Naive thymus-derived CD8-positive, alpha-beta T cell (primary cell): ENCODE measurements at regions not wholly inside any gene's neighbourhood (a gene's known extent, or its start where the extent isn't known, plus 50 kb on each side); places are given as distances from the start of the nearest gene placed in this dataset.

Source experiments
- ATAC-seq, 2 donors: fragments of 150-1000 bp; cut with Tn5 transposase in 1 of 2; sonication (Bioruptor Pico), chemical (Tn5 transposase) in 1 of 2; 1 replicate in 1 of 2; 2 replicates in 1 of 2; pipeline ENCODE4 v1.10.0; 2021; ENCODE audit warnings: mild to moderate bottlenecking in 2 of 2, moderate library complexity in 2 of 2
- POLR2A ChIA-PET: fragments of 350-600 bp; sonication (Branson Sonifier 250); formaldehyde crosslinking; loops from one replicate; lab custom pipeline; 2021; ENCODE audit warnings: antibody characterized with exemption; lab: Charles Lee
- DNase-seq, 10 donors: peaks; one replicate each; pipeline versions ENCODE4 v3.0.0 to v3.0.0-alpha.2; 2020 to 2022
- H3K27ac Mint-ChIP-seq, 10 donors: one replicate each; pipeline ENCODE4 v1.8.0; 2020 to 2022; ENCODE audit warnings: mild to moderate bottlenecking in 10 of 10, mixed read lengths in 10 of 10, moderate library complexity in 4 of 10, inconsistent platforms in 1 of 10
- H3K27me3 Mint-ChIP-seq, 5 donors: one replicate each; pipeline ENCODE4 v1.8.0; 2021 to 2022; ENCODE audit warnings: mixed read lengths in 5 of 5
- H3K36me3 Mint-ChIP-seq, 3 donors: one replicate each; pipeline ENCODE4 v1.8.0; 2020 to 2022; ENCODE audit warnings: mixed read lengths in 3 of 3, mild to moderate bottlenecking in 2 of 3, inconsistent platforms in 1 of 3
- H3K4me1 Mint-ChIP-seq, 4 donors: one replicate each; pipeline ENCODE4 v1.8.0; 2021 to 2022; ENCODE audit warnings: mixed read lengths in 4 of 4
- H3K4me3 Mint-ChIP-seq, 10 donors: one replicate each; pipeline ENCODE4 v1.8.0; 2020 to 2022; ENCODE audit warnings: mild to moderate bottlenecking in 10 of 10, mixed read lengths in 10 of 10, moderate library complexity in 6 of 10, inconsistent platforms in 1 of 10
- H3K9me3 Mint-ChIP-seq, 9 donors: one replicate each; pipeline ENCODE4 v1.8.0; 2020 to 2022; ENCODE audit warnings: mixed read lengths in 9 of 9, mild to moderate bottlenecking in 3 of 9, inconsistent platforms in 1 of 9, moderate library complexity in 1 of 9

DNA sequence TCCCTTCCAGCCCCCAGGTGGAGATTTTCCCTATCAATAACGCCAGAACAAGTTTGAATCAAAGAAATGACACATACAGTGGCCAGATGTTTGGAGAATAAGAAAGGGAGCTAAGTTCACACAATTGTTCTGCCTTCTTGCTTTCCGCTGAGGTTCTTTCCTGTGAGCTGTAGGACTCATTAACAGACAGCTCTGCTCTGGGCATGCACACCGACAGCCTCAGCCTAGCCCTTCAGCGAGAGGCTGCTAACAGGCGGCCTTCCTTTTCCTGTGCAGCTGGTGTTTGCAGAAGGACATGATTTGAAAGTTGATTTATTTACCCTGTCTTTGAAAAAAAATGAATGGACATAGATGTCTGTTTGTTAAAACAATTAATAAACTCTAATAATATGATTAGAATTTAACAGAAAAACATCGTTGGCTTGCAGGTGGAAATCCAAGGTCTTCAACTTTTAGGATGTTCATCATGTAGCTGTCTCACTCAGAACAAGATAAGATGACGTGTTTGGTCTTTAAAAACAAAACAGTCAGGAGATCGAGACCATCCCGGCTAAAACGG is 183.3 kb downstream of the KDR start:
- POLR2A ChIA-PET, result no interaction called here
- Mint-ChIP-seq H3K4me1 (peaks cover 24 to 60% (median 43%) of the 10 kb centered on the region in 4 donors), H3K36me3 (no peaks in the 10 kb centered on the region), H3K4me3 (peak overlapping the region; percentile 68 to 85 (median 76)), H3K9me3 (no peaks in the 10 kb centered on the region), H3K27me3 (peaks cover 0 to 4% (median 0%) of the 10 kb centered on the region in 5 donors), H3K27ac (peak overlapping the region; percentile 49 to 98 (median 97))
- ATAC-seq (peak; percentile 41 to 76), DNase-seq (peak in 8 of 10 donors; percentile 19 to 79 (median 64))

DNA sequence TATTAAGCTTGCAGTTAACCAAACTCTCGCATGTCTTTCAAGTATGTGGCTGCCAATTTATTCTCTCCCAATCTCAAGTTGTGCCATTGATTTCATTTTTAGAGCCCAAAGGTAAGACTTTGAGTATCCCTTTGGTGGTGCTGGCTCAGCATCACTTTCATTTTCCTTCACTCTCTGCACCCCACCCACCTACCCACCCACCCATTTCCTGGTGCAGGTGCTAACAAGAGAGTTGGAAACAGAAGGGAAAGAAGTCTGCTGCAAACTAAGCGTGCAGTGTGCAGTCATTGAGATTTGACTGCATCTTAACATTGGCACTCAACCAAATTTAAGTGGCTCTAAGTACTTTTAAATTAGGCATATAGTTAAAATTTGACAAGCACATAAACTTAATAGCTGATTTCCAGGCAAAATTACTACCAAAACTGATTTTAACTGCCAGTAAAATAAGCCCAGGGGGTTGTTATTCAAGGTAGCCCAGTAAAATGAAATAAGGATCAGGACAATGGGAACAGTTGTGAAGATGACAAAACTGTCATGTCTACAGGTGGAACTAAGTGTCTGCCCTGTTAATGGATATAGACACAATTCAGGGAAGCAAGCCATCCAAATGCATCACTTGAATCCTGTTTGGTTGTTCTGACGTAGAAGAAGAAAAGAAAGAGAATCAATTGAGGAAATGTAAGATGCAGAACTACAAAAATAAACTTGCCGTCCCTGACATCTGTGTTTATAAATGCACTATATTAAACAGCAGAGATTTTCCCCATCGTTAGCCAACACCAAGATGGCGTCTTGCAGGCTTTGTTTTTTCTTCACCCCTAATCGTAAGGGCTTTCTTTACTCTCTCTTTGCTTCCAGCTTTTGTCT is 184.2 kb downstream of the KDR start:
- no peaks in the 10 kb centered on the region for H3K36me3 Mint-ChIP-seq
- ATAC-seq, result no peak
- POLR2A ChIA-PET, result no interaction called here
- H3K27me3 Mint-ChIP-seq, result peaks cover 0 to 4% (median 0%) of the 10 kb centered on the region in 5 donors
- no peaks in the 10 kb centered on the region for H3K9me3 Mint-ChIP-seq
- H3K4me3 Mint-ChIP-seq, result peak overlapping the region in 9 of 10 donors; percentile 68 to 85 (median 77)
- peaks cover 24 to 61% (median 43%) of the 10 kb centered on the region in 4 donors for H3K4me1 Mint-ChIP-seq
- DNase-seq, result peak in 4 of 10 donors; percentile 3 to 33 (median 20)
- peak overlapping the region in 9 of 10 donors; percentile 20 to 98 (median 97) for H3K27ac Mint-ChIP-seq

DNA sequence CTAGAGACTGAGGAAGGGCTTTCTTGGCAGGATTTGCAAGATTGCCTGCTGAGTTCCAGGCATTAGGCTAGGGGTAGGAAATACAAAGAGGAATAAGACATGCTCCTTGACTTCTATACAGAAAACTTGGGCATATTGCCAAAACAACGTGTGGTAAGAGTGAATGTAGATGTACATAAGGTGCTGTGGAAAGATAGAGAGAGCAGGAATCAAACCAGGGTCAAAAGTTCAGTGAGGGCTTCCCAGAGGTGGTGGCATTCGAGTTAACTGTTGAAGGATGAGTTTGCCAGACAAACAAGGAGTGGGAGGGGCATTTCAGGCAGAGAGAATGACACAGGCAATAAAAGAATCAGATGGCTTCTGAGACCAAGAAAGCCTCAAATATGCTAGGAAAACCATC is 187.9 kb downstream of the KDR start:
- Mint-ChIP-seq H3K36me3 (no peaks in the 10 kb centered on the region), H3K4me1 (peaks cover 14 to 27% (median 24%) of the 10 kb centered on the region in 4 donors), H3K27ac (peak overlapping the region in 5 of 10 donors; percentile 2 to 37 (median 15)), H3K4me3 (no peak overlapping the region), H3K9me3 (no peaks in the 10 kb centered on the region), H3K27me3 (peaks cover 0 to 5% (median 4%) of the 10 kb centered on the region in 5 donors)
- ATAC-seq (no peak), DNase-seq (peak in 1 of 10 donors; percentile 6)
- POLR2A ChIA-PET, result no interaction called here

DNA sequence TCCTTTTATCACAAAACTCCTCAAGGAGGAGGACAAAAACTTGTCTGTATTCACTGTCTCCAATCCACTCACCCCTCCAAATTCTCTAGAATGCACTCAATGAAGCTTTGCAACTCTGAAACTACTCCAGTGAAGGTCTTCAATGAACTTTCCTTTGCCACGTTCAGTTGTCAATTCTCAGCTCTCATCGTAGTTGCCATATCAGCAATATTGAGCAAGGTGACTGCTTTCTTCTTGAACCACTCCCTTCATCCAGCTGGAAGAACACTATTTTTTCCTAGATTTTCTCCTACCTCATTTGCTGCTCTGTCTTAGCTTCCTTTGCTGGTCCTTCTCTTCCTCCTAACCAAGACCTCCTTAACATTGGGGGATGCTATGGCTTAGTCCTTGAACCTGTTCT is 191.8 kb downstream of the KDR start:
- POLR2A ChIA-PET, result no interaction called here
- no peaks in the 10 kb centered on the region for H3K36me3 Mint-ChIP-seq
- peaks cover 0 to 5% (median 4%) of the 10 kb centered on the region in 5 donors for H3K27me3 Mint-ChIP-seq
- no peak overlapping the region for H3K4me3 Mint-ChIP-seq
- no peak for DNase-seq
- peaks cover 1 to 8% (median 4%) of the 10 kb centered on the region in 4 donors for H3K4me1 Mint-ChIP-seq
- H3K27ac Mint-ChIP-seq, result no peak overlapping the region
- no peak for ATAC-seq
- no peaks in the 10 kb centered on the region for H3K9me3 Mint-ChIP-seq

DNA sequence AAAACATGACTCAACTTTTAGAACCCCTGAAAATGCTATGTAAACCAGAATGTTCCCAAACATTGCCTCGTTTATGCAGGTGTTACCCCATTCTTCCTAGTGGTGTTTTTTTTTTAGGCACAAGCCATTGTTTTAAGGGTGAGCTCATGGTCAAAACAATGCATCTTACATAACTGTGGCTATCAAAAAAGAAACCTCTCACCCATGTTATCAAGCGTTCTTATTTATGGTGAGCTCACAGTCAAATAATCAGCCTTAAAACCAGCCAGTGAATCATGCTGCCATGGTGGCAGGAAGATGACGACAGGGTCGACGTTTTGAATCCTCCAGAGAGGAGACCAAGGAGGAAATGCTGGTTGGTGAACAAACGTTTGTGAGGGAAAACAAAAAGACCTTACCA is 195.2 kb downstream of the KDR start:
- Mint-ChIP-seq H3K9me3 (peaks cover 0 to 10% (median 0%) of the 10 kb centered on the region in 9 donors), H3K4me3 (no peak overlapping the region), H3K36me3 (peaks cover 0 to 4% (median 0%) of the 10 kb centered on the region in 3 donors), H3K27ac (no peak overlapping the region), H3K27me3 (no peaks in the 10 kb centered on the region), H3K4me1 (no peaks in the 10 kb centered on the region)
- POLR2A ChIA-PET, result no interaction called here
- DNase-seq (no peak), ATAC-seq (no peak)

DNA sequence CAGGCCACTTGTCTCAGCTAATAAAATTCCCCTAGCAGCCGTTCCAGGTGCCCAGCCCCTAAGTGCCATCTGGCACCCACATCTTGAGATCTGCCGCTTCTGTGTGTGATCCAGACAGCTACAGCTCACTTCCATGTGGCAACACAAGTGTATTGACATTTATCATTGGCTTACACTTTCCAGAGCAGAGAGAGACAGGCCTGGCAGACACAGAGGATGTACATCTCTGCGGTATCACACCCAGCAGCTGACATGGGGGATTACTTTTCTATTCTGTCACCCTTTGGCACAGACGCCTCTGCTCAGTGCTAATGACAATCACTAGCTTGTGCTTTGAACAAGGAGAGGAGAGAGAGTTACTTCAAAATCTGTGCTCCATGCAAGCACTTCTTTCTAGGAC is 195.9 kb downstream of the KDR start:
- Mint-ChIP-seq H3K4me1 (no peaks in the 10 kb centered on the region), H3K27me3 (no peaks in the 10 kb centered on the region), H3K9me3 (peaks cover 0 to 14% (median 4%) of the 10 kb centered on the region in 9 donors), H3K36me3 (peaks cover 0 to 4% (median 0%) of the 10 kb centered on the region in 3 donors), H3K4me3 (no peak overlapping the region), H3K27ac (no peak overlapping the region)
- POLR2A ChIA-PET, result no interaction called here
- ATAC-seq, result no peak
- no peak for DNase-seq

DNA sequence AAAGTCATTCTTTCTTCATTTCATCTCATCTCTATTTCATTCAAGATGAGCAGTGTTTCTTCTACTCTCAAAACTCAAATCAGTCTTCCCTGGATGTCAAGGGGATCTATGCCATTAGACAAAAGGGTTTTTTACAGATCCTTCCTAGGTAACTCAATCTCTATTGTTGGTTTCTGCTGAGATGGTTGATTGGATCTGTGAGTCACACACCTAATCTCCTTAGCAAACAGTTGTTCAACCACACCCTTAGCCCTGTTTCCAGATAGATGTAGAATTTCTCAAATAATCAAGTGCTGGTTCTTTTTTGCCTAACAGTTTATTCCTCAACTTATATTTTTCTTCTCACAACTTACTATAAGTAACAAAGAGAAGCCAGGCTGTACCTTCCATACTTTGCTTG is 200.5 kb downstream of the KDR start:
- no peak for ATAC-seq
- Mint-ChIP-seq H3K27me3 (no peaks in the 10 kb centered on the region), H3K4me3 (no peak overlapping the region), H3K27ac (no peak overlapping the region), H3K9me3 (peaks cover 0 to 23% (median 9%) of the 10 kb centered on the region in 9 donors), H3K4me1 (no peaks in the 10 kb centered on the region), H3K36me3 (peaks cover 0 to 11% (median 0%) of the 10 kb centered on the region in 3 donors)
- POLR2A ChIA-PET, result no interaction called here
- DNase-seq, result no peak

DNA sequence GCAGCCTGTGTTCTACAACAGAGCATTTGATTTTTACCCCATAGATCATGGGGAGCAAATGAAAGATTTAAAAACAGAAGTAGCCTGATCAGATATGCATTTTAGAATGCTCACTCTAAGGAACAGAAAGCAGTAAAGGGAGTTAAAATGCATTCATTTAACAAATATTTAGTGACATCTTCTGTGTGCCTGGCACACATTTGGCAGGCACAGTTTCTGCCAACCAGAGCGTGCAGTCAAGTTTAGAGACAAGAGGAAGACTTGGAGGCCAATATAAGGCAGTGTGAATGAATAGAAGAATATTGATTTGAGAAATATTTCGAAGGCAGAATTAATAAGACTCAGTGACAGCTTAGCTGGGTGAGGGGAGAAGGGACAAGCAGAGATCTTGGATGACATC is 210.1 kb downstream of the KDR start:
- POLR2A ChIA-PET, result no interaction called here
- Mint-ChIP-seq H3K9me3 (no peaks in the 10 kb centered on the region), H3K27ac (no peak overlapping the region), H3K4me1 (peaks cover 0 to under 1% (median under 1%) of the 10 kb centered on the region in 4 donors), H3K27me3 (peaks cover 0 to 2% (median 0%) of the 10 kb centered on the region in 5 donors), H3K4me3 (no peak overlapping the region), H3K36me3 (no peaks in the 10 kb centered on the region)
- DNase-seq (no peak), ATAC-seq (no peak)

DNA sequence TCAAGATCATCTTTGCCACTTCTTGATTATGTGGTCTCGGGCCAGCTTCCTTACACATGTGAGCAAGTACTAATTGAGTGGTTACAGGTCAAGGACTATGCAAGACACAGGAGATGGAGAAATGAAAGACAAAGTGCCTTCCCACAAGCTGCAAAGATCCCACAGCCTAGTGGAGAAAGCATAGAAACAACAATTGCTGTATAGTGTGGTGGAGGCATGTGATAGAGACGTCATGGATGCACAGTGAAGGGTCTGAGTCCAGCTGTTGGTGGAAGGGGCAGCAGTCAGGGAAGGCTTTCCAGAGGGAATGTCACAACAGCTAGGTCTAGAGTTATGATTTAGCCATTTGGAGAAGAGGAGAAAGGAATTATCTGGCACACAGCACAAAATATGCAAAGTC is 210.6 kb downstream of the KDR start:
- Mint-ChIP-seq H3K4me3 (no peak overlapping the region), H3K36me3 (no peaks in the 10 kb centered on the region), H3K9me3 (no peaks in the 10 kb centered on the region), H3K27ac (no peak overlapping the region), H3K27me3 (peaks cover 0 to 2% (median 0%) of the 10 kb centered on the region in 5 donors), H3K4me1 (peaks cover 0 to 6% (median 3%) of the 10 kb centered on the region in 4 donors)
- no peak for DNase-seq
- POLR2A ChIA-PET, result no interaction called here
- no peak for ATAC-seq

DNA sequence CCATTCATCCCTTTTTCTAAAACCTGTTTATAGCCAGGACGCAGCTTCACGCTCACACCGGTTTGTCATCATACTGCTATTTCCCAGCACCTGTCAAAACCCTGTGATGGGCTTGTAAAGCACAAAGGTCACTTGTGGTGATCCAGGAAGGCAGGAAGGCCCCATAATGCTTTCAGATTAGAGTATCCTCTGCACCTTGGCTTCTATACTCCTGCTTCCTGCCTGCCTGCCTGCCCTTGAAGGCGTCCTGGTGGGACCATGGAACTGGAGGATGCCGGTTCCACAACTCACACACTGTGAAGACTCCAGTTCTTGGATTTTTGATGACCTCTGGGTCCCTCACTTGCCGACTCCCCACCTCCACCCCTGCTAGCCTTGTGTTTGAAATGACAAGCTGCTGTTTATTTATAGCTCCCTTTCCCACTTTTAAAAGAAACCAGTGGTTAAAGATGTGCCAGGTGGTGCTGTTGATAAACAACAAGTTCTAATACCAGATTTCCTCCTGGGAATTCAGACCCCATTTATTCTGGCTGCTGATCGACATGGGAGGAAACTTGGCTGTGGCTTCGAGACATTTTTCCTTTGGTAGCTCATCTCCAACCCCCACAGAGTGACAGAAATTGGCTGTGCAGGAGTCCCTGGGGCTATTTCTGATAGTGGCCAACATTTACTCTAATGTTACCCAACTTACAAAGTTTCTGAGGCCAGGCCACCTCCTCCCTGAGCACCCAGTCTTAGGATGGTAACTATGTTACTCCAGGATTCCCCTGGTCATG is 211.5 kb downstream of the KDR start:
- DNase-seq, result no peak
- POLR2A ChIA-PET, result no interaction called here
- no peaks in the 10 kb centered on the region for H3K36me3 Mint-ChIP-seq
- no peak for ATAC-seq
- H3K4me1 Mint-ChIP-seq, result peaks cover 0 to 11% (median 4%) of the 10 kb centered on the region in 4 donors
- no peak overlapping the region for H3K27ac Mint-ChIP-seq
- H3K9me3 Mint-ChIP-seq, result no peaks in the 10 kb centered on the region
- peaks cover 0 to 2% (median 0%) of the 10 kb centered on the region in 5 donors for H3K27me3 Mint-ChIP-seq
- no peak overlapping the region for H3K4me3 Mint-ChIP-seq

DNA sequence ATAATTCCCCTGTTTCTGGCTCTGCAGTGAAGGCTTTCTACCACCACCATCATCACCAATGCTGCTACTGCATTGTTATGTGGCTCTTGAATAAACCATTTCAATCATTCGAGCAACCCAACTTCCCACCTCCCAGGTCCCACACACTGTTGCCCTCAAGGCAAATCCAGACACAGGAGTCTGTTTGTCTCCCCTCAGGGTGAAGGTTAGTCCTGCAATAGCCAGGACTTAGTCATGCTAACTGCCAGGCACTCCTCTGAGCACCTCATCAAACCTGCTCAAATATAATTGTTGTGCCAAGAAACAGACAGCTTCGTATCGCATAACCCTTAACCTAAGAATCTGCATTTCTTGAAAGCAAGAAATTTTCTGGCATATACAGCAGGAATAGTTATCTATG is 213.2 kb downstream of the KDR start:
- DNase-seq (no peak), ATAC-seq (no peak)
- Mint-ChIP-seq H3K27ac (no peak overlapping the region), H3K4me1 (peaks cover 0 to 11% (median 4%) of the 10 kb centered on the region in 4 donors), H3K4me3 (no peak overlapping the region), H3K9me3 (peaks cover 0 to 7% (median 2%) of the 10 kb centered on the region in 9 donors), H3K36me3 (no peaks in the 10 kb centered on the region), H3K27me3 (no peaks in the 10 kb centered on the region)
- POLR2A ChIA-PET, result no interaction called here

DNA sequence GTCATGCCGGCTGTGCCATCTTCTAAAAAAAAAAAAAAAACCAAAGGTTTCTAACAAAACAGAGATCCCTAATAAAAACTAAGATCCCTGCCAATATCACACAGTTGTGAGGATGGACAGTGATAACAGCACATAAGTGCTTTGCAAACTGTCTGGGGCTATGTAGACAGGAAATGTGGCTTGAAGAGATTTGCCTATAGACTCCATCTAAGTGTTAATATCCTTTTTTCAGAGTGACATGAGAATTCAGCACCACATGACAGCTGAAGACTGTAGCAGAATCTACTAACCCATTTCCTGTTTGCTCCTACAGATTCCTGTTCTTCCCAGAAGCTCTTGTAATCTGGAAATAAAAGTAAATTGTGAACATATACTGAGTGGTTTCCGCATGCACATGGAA is 215.4 kb downstream of the KDR start:
- POLR2A ChIA-PET, result no interaction called here
- H3K4me1 Mint-ChIP-seq, result peaks cover 0 to 11% (median 4%) of the 10 kb centered on the region in 4 donors
- peak in 1 of 10 donors; percentile 3 for DNase-seq
- peak overlapping the region in 3 of 10 donors; percentile 12 to 77 (median 30) for H3K27ac Mint-ChIP-seq
- peak in 1 of 2 donors; percentile 29 for ATAC-seq
- H3K36me3 Mint-ChIP-seq, result peaks cover 0 to 12% (median 0%) of the 10 kb centered on the region in 3 donors
- no peak overlapping the region for H3K4me3 Mint-ChIP-seq
- H3K27me3 Mint-ChIP-seq, result no peaks in the 10 kb centered on the region
- H3K9me3 Mint-ChIP-seq, result peaks cover 0 to 23% (median 9%) of the 10 kb centered on the region in 9 donors
